ENCODE measurements at regions not wholly inside any gene's neighbourhood (a gene's known extent, or its start where the extent isn't known, plus 50 kb on each side); places are given as distances from the start of the nearest gene placed in this dataset.
"Not testable (repeated sequence)": the region's sequence is repeated elsewhere in the genome, so short reads cannot be mapped to it uniquely, and the experiment has no call there.

GRCh38 chr2:16089491-16089890 lies 149.1 kb downstream of the MYCN start:
- TF ChIP-seq CTCF (IDR thresholded peaks at IDR 0.05; ENCODE audit: insufficient read depth, low read length, poor library complexity, severe bottlenecking); EZH2phosphoT487 (conservative IDR thresholded peaks at IDR 0.05; ENCODE audit: low read length): not testable (repeated sequence)
